ENCODE measurements at regions not wholly inside any gene's neighbourhood (a gene's known extent, or its start where the extent isn't known, plus 50 kb on each side); places are given as distances from the start of the nearest gene placed in this dataset.

DNA sequence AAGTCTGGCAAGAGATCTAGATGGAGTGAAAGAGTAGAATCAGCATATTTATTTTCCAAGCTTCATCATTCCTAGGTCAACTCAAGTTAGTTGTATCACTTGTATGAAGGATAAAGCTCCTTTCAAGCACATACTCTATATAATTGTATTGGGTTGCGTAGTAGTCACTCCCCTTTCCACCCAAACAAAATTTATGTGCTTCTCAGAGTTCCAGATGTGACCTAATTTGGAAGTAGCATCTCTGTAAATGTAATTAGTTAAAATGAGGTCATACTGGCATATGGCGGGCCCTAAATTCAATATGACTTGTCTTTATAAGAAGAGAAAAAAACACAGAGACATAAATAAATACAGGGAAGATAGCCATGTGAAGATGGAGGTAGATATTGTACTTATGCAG lies 226.8 kb upstream of the CHORDC1 start:
- Mint-ChIP-seq H3K9me3 (peaks cover 2% of the 10 kb centered on the region in 2 donors), H3K36me3 (no peaks in the 10 kb centered on the region), H3K27me3 (ENCODE audit: low read depth in 2 of 2) (no peaks in the 10 kb centered on the region), H3K27ac (no peak overlapping the region), H3K4me1 (no peaks in the 10 kb centered on the region), H3K4me3 (no peak overlapping the region)
- no peaks in the 10 kb centered on the region for H3K4me1 ChIP-seq (ENCODE audit: control insufficient read depth, insufficient read depth, low read length)
- no peak overlapping the region for H3K4me3 ChIP-seq (ENCODE audit: low read length)
- TF ChIP-seq, protein P1, sequence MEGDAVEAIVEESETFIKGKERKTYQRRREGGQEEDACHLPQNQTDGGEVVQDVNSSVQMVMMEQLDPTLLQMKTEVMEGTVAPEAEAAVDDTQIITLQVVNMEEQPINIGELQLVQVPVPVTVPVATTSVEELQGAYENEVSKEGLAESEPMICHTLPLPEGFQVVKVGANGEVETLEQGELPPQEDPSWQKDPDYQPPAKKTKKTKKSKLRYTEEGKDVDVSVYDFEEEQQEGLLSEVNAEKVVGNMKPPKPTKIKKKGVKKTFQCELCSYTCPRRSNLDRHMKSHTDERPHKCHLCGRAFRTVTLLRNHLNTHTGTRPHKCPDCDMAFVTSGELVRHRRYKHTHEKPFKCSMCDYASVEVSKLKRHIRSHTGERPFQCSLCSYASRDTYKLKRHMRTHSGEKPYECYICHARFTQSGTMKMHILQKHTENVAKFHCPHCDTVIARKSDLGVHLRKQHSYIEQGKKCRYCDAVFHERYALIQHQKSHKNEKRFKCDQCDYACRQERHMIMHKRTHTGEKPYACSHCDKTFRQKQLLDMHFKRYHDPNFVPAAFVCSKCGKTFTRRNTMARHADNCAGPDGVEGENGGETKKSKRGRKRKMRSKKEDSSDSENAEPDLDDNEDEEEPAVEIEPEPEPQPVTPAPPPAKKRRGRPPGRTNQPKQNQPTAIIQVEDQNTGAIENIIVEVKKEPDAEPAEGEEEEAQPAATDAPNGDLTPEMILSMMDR (IDR thresholded peaks at IDR 0.05) = no peak
- intact Hi-C loops (cut with micrococcal nuclease) = no loop called here
- no peak overlapping the region for H3K27ac ChIP-seq (ENCODE audit: low read length)
- no CpG with 5 or more reads among the region's 2 CpGs for WGBS (ENCODE audit: insufficient coverage)
- H3K27me3 ChIP-seq (ENCODE audit: control insufficient read depth, insufficient read depth, low read length) = no peaks in the 10 kb centered on the region
- no peaks in the 10 kb centered on the region for H3K9me3 ChIP-seq (ENCODE audit: control insufficient read depth, insufficient read depth, low read length)
- no peak for DNase-seq
- H3K36me3 ChIP-seq (ENCODE audit: control insufficient read depth, insufficient read depth, low read length) = no peaks in the 10 kb centered on the region
- ATAC-seq = no peak

DNA sequence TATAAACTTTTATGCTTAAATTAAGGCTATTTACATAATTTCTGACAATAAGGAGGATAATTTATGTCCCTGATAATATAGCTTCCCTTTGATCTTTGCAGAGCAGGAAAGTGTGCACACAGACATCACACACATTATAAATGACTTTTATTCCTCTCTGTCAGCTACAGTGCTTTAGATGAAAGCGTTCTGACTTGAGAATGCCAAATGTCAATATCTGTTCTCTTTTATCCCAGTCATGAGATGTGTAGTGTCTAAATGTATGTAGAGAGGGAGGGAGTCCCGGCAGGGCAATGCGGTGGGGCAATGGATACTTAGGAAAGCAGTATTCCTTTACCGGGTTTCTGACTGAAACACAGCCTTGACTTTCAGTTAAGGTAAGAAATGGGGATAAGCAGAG lies 225.4 kb upstream of the CHORDC1 start:
- H3K27me3 Mint-ChIP-seq (ENCODE audit: low read depth in 2 of 2) = no peaks in the 10 kb centered on the region
- intact Hi-C loops (cut with micrococcal nuclease) = no loop called here
- TF ChIP-seq, protein P1 (IDR thresholded peaks at IDR 0.05) = no peak
- WGBS (ENCODE audit: insufficient coverage) = 93% methylated on average over 4 of the region's 4 CpGs
- no peaks in the 10 kb centered on the region for H3K36me3 ChIP-seq (ENCODE audit: control insufficient read depth, insufficient read depth, low read length)
- H3K27ac ChIP-seq (ENCODE audit: low read length) = no peak overlapping the region
- no peaks in the 10 kb centered on the region for H3K4me1 Mint-ChIP-seq
- ATAC-seq = no peak
- no peak for DNase-seq
- no peaks in the 10 kb centered on the region for H3K36me3 Mint-ChIP-seq
- no peak overlapping the region for H3K4me3 Mint-ChIP-seq
- H3K27ac Mint-ChIP-seq = no peak overlapping the region
- no peaks in the 10 kb centered on the region for H3K4me1 ChIP-seq (ENCODE audit: control insufficient read depth, insufficient read depth, low read length)
- H3K9me3 ChIP-seq (ENCODE audit: control insufficient read depth, insufficient read depth, low read length) = no peaks in the 10 kb centered on the region
- no peak overlapping the region for H3K4me3 ChIP-seq (ENCODE audit: low read length)
- H3K9me3 Mint-ChIP-seq = peaks cover 2% of the 10 kb centered on the region in 2 donors
- H3K27me3 ChIP-seq (ENCODE audit: control insufficient read depth, insufficient read depth, low read length) = no peaks in the 10 kb centered on the region

DNA sequence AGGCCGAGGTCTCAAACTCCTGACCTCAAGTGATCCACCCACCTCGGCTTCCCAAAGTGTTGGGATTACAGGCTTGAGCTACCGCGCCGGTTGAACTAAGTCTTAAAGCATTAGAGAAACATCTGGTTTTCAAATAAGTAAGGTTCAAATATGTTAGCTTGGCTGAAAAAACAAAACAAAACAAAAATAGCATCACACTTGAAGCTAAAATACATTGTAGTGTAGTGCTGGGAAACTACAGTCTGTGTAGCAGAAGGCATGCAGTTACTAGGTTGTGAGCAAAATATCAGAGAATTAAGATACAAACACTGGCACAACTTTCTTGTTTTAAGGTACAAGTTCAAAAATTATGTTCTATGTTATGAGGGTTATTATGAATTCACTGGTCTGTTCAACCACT lies 224.8 kb upstream of the CHORDC1 start:
- Mint-ChIP-seq H3K4me1 (no peaks in the 10 kb centered on the region), H3K36me3 (no peaks in the 10 kb centered on the region), H3K4me3 (no peak overlapping the region), H3K27ac (no peak overlapping the region), H3K27me3 (ENCODE audit: low read depth in 2 of 2) (no peaks in the 10 kb centered on the region), H3K9me3 (peaks cover 2% of the 10 kb centered on the region in 2 donors)
- Histone ChIP-seq H3K36me3 (ENCODE audit: control insufficient read depth, insufficient read depth, low read length) (no peaks in the 10 kb centered on the region), H3K4me1 (ENCODE audit: control insufficient read depth, insufficient read depth, low read length) (no peaks in the 10 kb centered on the region), H3K27ac (ENCODE audit: low read length) (no peak overlapping the region), H3K4me3 (ENCODE audit: low read length) (no peak overlapping the region), H3K27me3 (ENCODE audit: control insufficient read depth, insufficient read depth, low read length) (no peaks in the 10 kb centered on the region), H3K9me3 (ENCODE audit: control insufficient read depth, insufficient read depth, low read length) (no peaks in the 10 kb centered on the region)
- no peak for ATAC-seq
- DNase-seq = no peak
- TF ChIP-seq, protein P1 (IDR thresholded peaks at IDR 0.05) = no peak
- intact Hi-C loops (cut with micrococcal nuclease) = no loop called here
- WGBS (ENCODE audit: insufficient coverage) = 94% methylated on average over 5 of the region's 5 CpGs

DNA sequence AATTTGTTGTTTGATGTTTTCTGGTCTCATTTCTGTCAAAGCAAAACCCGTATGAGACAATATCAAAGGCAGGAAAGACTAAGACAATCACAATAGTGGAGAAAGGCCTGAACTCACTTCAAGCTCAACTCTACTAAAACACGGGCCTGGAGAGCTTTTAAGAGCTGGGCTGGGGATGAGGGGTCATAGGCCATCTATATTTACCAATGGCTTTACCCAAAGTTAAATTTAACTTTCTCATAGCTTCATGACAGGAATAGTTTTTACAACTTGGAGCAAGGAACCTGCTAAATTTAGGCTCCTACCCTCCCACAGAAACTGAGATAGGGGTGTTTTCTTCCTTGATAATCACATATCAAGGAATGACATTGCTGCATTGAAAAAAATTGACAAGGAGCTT lies 223.4 kb upstream of the CHORDC1 start:
- H3K36me3 Mint-ChIP-seq = no peaks in the 10 kb centered on the region
- TF ChIP-seq, protein P1 (IDR thresholded peaks at IDR 0.05) = no peak
- ATAC-seq = no peak
- intact Hi-C loops (cut with micrococcal nuclease) = no loop called here
- peaks cover 2% of the 10 kb centered on the region in 2 donors for H3K9me3 Mint-ChIP-seq
- Histone ChIP-seq H3K27me3 (ENCODE audit: control insufficient read depth, insufficient read depth, low read length) (no peaks in the 10 kb centered on the region), H3K27ac (ENCODE audit: low read length) (no peak overlapping the region), H3K9me3 (ENCODE audit: control insufficient read depth, insufficient read depth, low read length) (no peaks in the 10 kb centered on the region), H3K4me1 (ENCODE audit: control insufficient read depth, insufficient read depth, low read length) (no peaks in the 10 kb centered on the region), H3K36me3 (ENCODE audit: control insufficient read depth, insufficient read depth, low read length) (no peaks in the 10 kb centered on the region), H3K4me3 (ENCODE audit: low read length) (no peak overlapping the region)
- DNase-seq = no peak
- H3K4me1 Mint-ChIP-seq = no peaks in the 10 kb centered on the region
- H3K27ac Mint-ChIP-seq = no peak overlapping the region
- H3K4me3 Mint-ChIP-seq = no peak overlapping the region
- H3K27me3 Mint-ChIP-seq (ENCODE audit: low read depth in 2 of 2) = no peaks in the 10 kb centered on the region
- WGBS (ENCODE audit: insufficient coverage) = 57% methylated on average over 1 of the region's 2 CpGs

All from natural killer cell (primary cell).